ENCODE measurements at regions not wholly inside any gene's neighbourhood (a gene's known extent, or its start where the extent isn't known, plus 50 kb on each side); places are given as distances from the start of the nearest gene placed in this dataset.
"Not testable (repeated sequence)": the region's sequence is repeated elsewhere in the genome, so short reads cannot be mapped to it uniquely, and the experiment has no call there.

DNA sequence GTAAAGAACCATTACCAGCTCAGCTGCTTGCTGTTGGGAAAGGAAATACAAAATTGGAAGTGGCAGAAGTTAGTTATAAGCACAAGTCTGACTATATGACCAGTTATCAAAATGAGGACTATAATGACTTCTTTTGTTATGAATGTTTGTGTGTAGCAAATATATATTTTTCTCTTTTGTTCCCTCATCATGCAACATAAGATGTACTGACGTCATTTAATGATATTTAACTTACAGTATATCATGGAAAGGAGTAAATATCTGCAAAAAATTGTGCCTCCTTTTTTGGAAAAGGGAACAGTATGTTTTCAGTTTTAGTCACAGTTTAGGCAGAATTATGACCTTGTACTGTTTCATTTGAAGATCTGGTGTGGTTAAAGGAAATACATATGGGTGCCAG is 356.3 kb upstream of the SLITRK5 start:
- DNase-seq (ENCODE audit: extremely low spot score): no peak
- TF ChIP-seq, protein P1, sequence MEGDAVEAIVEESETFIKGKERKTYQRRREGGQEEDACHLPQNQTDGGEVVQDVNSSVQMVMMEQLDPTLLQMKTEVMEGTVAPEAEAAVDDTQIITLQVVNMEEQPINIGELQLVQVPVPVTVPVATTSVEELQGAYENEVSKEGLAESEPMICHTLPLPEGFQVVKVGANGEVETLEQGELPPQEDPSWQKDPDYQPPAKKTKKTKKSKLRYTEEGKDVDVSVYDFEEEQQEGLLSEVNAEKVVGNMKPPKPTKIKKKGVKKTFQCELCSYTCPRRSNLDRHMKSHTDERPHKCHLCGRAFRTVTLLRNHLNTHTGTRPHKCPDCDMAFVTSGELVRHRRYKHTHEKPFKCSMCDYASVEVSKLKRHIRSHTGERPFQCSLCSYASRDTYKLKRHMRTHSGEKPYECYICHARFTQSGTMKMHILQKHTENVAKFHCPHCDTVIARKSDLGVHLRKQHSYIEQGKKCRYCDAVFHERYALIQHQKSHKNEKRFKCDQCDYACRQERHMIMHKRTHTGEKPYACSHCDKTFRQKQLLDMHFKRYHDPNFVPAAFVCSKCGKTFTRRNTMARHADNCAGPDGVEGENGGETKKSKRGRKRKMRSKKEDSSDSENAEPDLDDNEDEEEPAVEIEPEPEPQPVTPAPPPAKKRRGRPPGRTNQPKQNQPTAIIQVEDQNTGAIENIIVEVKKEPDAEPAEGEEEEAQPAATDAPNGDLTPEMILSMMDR (IDR thresholded peaks at IDR 0.05; ENCODE audit: control extremely low read depth, extremely low read depth, low read depth, missing control alignments): no peak
- ChIA-PET CTCF (no interaction called here), POLR2A (no interaction called here)

DNA sequence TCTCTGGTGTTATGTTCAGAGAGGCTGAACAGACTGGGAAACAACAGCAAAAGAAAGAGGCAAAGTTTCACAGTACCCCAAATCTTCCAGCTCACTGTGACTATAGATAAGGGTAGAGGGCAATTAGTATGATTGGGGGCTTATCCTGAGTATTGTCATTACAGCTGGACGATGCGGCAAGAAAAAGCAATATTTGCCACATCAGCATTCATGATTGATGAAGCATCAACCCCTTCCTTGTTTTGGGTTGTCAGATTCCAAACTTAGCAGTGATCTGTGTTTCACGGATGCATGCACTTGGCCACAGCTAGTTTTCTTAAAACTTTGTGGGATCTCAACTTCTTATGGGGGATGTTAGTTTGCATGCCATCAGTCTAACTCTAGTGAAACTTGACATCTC is 348.8 kb upstream of the SLITRK5 start:
- ChIA-PET POLR2A (no interaction called here), CTCF (no interaction called here)
- TF ChIP-seq, protein P1 (IDR thresholded peaks at IDR 0.05; ENCODE audit: control extremely low read depth, extremely low read depth, low read depth, missing control alignments): no peak
- no peak for DNase-seq (ENCODE audit: extremely low spot score)

DNA sequence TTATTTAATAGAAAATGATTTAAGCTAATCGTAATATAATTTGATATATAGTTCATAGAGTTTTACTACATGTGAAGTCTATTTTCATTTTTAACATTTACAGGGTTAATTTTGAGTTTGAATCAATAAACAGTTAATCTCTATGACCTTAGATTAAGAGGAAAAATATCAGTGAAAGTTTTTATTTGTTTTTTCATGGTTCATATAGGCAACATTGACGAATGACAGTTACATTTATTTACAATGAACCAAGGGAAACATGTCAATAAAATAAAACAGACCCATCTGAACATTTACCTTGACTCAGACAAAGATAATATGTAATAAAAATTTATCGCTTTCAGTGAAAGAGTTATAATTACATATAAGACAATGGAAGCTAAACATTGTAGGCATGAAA is 346.6 kb upstream of the SLITRK5 start:
- CTCF ChIA-PET: no interaction called here
- TF ChIP-seq, protein P1 (IDR thresholded peaks at IDR 0.05; ENCODE audit: control extremely low read depth, extremely low read depth, low read depth, missing control alignments): no peak
- POLR2A ChIA-PET: no interaction called here
- no peak for DNase-seq (ENCODE audit: extremely low spot score)

DNA sequence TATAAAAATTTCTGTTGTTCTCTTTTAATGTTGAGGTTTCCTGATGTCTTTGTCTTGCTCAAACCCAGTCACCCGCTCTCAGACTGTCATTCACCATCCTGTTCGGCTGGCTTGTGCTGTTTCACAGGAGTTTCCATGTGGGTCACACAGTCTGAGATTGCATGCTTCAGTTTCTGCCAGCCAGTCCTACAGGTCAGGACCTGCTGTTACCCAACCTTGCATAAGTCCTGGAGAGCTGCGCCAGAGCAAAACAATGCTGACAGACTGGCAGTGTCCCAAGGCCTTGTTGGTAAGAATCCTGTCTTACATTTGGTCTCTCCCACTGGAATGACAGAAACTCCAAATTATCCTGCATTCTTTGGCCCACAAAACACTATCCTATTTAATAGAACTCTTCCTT is 340.0 kb upstream of the SLITRK5 start:
- no peak for DNase-seq (ENCODE audit: extremely low spot score)
- ChIA-PET POLR2A (no interaction called here), CTCF (no interaction called here)
- TF ChIP-seq, protein P1 (IDR thresholded peaks at IDR 0.05; ENCODE audit: control extremely low read depth, extremely low read depth, low read depth, missing control alignments): no peak

DNA sequence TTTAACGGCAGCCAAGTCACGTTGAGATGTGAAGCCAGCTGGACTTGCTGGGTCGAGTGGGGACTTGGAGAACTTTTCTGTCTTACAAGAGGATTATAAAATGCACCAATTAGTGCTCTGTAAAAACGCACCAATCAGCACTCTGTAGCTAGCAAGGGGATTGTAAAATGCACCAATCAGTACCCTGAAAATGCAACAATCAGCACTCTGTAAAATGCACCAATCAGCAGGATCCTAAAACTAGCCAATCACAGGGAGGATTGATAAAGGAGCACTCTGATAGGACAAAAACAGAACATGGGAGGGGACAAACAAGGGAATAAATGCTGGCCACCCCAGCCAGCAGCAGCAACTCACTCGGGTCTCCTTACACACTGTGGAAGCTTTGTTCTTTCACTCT is 337.6 kb upstream of the SLITRK5 start:
- DNase-seq (ENCODE audit: extremely low spot score): no peak
- TF ChIP-seq, protein P1 (IDR thresholded peaks at IDR 0.05; ENCODE audit: control extremely low read depth, extremely low read depth, low read depth, missing control alignments): no peak
- ChIA-PET CTCF (no interaction called here), POLR2A (no interaction called here)

DNA sequence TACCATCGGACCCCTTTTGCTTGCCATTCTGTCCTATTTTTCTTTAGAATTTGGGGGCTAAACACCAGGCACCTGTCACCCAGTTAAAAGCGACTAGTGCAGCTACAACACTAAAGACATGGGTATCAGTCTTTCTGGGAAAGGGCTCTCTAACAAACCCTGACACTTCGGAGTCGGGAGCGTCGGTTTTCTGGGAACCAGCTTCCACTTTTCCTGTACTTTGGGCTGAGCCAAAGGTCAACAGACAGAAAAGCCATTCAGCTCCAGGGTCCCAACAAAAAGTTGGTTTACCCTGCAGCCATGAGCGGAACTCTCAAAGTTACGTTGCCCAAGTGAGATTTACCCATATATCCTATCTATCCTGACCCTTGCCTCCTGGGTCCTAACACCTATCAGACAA is 337.0 kb upstream of the SLITRK5 start:
- ChIA-PET POLR2A (no interaction called here), CTCF (no interaction called here)
- no peak for DNase-seq (ENCODE audit: extremely low spot score)
- TF ChIP-seq, protein P1 (IDR thresholded peaks at IDR 0.05; ENCODE audit: control extremely low read depth, extremely low read depth, low read depth, missing control alignments): no peak

DNA sequence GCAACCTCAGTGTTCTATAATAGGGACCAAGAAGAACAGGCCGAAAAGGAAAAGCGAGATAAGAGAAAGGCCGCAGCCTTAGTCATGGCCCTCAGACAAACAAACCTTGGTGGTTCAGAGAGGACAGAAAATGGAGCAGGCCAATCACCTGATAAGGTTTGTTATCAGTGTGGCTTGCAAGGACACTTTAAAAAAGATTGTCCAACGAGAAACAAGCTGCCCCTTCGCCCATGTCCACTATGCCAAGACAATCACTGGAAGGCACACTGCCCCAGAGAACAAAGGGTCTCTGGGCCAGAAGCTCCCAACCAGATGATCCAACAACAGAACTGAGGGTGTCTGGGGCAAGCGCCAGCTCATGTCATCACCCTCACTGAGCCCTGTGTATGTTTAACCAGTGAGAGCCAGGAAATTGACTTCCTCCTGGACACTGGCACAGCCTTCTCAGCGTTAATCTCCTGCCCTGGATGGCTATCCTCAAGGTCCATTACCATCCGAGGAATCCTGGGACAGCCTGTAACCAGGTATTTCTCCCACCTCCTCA is 334.8 kb upstream of the SLITRK5 start:
- CTCF ChIA-PET: not testable (repeated sequence)

More for the DNA sequence above, 334.8 kb upstream of the SLITRK5 start:
- POLR2A ChIA-PET; DNase-seq (ENCODE audit: extremely low spot score): not testable (repeated sequence)
